ENCODE measurements at regions not wholly inside any gene's neighbourhood (a gene's known extent, or its start where the extent isn't known, plus 50 kb on each side); places are given as distances from the start of the nearest gene placed in this dataset.
A peak's percentile ranks its signal among the peaks of the same experiment; 100 is the strongest.

DNA sequence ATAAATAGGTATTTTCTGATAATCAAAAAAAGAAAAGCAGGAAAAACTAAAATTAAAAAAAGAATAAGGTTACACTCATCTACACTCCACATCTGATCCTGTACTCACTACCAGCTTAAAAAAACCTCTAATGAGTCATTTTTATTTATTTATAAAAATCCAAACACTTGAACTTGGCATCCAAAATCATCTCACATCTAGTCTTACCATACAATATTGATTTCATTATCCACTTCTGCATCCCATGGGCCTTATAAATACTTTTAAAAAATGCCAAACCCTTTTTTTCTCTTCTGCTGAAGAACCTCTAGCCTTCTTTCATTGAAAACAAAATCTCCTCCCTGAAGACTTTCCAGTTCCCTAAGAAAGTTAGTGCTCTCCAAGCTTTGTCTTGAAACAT lies 109.7 kb downstream of the TMTC3 start:
- DNase-seq: no peak

DNA sequence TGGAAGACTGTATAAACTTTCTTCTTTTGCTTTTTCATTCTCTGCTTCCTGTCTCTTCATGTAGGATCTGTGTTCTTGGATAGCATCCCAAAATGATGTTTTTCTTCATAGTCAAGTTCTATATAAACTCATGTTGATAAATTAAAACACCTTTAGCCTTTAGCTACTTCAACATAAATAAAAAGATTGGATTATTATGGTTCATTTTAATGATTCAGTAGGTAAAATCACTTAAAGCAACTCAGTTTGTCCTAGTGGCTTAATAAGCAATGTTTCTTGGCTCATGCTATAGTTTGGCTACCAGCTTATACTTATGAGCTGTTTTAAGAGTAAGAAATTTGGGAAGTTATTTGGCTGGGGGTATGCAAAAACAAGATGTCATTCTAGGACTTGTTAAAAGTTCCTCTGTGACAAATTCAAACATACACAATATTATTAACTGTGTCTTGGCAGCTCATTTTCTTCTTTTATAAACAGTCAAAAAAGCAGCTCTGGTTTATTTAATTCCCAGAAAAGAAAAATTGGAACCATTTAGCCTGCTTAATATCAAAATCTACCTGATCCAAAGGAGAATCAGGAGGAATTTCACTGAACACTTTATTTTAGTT lies 111.4 kb downstream of the TMTC3 start:
- no peak for DNase-seq

DNA sequence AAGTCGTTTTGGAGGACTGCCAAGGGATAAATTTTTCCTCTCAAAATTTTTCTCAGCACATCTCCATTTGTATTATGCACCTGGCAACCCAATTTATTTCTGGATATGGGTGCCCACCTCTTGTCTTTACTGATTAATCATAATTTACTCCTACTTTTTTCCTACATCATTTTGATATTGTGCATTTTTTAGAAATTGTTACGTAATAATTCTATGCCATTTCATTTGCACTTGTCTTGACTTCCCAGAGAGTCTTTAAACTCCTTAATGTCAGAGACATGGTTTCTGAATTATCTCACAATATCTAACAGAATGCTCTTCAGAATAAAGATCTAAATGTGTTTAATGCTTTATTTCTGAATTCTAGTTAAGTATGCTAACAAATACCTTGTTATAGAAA lies 113.1 kb downstream of the TMTC3 start:
- no peak for DNase-seq

DNA sequence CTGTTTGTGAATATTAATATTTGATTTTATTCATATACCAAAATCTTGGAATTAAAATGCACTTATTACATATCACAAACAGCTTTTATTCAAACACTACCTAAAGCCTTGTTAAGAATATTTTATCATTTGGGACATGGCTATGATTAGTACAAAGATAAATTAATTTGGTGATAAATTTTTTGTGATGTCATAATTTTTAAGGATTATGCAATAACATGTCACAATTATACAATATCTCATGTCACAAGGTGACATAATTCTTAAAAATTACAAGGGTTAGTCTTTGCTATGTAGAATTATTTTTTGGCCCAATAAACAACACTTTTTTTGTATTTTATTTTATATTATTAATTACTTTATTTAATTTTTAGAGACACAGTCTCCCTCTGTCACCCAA lies 113.7 kb downstream of the TMTC3 start:
- no peak for DNase-seq

DNA sequence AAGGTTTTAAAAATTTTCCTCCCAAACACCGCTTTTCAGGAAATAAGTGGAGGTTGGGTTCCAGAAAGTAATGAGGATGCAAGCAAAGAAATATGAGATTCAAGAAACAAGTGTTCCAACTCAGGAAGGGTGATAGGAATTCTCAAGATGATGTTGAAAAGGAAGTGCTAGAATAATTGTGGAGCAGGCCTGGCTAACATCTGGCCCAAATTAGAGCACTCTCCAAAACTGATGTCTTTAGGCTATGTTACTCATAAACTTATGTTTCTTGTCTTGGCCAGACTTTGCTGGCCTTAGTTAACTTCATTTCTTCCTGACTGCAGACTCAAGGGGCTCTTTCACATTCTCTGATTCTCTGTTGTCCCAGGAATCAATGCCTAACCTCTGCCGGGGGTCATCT lies 116.3 kb downstream of the TMTC3 start:
- no peak for DNase-seq

DNA sequence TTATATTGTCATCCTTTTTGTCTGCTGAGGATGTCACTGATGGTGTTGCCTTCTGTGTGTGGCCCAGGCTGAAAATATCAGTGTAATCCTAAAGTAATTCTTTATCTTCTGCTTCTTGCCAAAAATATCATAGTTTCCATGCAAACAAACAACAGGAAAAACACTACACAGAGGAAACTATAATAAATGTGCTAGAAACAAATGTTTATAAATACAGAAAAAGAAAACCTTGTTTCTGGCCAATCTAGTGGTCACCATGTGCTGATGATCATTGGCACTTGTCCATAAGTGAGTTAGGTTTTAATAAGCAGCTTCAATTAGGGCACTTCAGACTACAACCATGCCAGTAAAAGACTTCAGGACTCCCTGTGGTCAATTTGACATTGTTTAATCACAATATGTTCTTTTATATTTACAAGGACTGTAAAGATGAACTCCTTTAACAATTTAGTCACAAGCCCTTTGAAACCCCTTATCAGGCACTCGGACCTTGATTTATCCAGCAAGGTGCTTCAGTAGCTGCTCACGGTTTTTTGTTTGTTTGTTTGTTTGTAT lies 124.8 kb downstream of the TMTC3 start:
- no peak for DNase-seq

DNA sequence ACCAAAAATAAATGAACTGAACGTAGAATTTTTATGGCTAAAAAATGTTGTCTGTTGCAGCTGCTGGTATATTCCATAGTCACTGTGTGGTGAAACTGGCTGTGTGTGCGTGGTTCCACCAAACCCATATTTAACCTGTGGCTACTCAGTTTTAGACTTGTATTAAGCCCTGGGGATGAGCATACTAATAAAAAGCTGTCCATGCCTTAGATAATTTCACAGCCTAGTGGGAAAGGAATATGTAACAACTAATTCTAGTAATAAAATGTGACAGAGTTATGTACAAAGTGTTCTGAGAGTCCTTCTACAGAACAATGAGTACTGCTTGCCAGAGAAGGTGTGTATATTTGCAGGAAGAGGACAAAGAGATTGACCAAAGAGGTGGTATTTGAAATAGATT lies 125.5 kb downstream of the TMTC3 start:
- DNase-seq: no peak

DNA sequence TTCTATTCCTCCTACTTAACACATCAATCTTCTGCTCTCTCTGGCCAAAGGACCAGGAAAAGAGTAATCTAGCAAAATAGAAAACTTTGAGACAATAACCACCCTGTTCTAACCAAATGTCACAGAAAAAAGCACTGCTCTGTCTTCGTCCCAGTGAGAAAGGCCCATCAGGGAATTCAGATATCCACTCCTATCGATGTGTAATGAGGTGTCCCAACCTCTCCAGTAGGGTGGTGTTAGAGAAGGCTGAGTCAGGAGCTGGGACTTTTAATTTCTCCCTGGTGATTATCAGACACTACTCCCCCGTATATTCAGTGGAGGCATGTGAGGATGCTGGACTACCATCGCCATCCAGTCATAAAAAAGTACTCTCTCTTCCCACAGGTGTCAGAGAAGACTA lies 130.3 kb downstream of the TMTC3 start:
- no peak for DNase-seq

DNA sequence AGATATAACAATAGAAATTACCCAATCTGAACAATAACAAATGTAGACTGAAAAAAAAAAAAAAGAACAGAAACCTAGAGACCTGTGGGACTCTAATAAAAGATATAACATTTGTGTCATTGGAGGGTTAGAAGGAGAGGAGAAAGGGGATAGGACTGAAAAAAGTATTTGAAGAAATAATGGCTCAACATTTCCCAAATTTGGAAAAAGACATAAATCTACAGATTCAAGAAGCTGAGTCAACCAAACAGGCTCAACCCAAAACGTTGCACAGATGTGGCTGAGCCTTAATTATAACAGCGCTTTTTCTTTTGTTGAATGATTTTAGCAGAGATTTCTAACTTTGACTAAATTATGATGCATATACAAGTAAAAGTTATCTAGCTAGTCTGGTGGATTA lies 131.3 kb downstream of the TMTC3 start:
- no peak for DNase-seq

DNA sequence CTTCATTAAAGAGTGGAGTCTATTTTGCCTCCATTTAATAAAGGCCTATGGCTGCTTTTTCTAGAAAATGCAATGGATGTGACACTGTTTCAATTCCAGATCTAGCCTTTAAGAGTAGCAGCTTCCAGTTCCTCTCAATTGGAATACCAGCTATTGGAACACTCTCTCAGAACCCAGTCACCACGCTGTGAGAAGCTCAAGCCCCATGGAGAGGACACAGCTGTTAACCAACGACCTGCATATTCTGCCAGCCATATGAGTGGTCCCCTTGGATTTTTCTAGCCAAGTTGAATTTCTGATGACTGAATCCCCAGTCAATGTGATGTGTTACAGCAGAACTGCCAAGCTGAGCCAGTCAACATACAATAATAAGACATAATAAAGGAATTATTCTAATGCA lies 131.8 kb downstream of the TMTC3 start:
- no peak for DNase-seq

DNA sequence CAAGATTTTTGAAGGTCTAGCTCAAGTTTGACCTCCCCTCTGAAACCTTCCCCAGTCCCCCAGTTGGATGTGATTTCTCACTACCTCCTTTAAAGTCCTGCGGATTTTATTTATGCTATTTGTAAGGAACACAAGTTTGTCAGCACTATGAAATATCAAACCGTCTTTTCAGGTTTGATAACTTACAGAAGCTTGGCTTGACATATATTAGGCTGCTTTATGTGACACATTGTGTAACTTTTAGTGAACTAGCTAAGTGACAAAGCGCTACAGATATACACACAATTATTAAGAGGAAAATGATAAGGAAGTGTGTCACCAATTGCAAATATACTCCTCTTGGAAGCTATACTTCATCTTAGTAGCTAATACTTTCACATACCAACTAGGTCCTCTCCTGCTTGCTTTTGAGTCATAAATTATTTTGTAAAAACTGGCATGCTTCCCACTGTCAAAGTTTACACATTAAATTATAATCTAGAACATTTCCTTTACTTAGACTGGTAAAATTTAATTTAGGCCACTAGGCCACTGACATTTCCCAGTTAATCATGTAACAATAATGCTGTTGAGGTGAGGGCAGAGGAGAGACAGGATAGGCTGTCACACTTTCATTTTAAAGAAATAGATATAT lies 149.5 kb downstream of the TMTC3 start:
- no peak for DNase-seq

DNA sequence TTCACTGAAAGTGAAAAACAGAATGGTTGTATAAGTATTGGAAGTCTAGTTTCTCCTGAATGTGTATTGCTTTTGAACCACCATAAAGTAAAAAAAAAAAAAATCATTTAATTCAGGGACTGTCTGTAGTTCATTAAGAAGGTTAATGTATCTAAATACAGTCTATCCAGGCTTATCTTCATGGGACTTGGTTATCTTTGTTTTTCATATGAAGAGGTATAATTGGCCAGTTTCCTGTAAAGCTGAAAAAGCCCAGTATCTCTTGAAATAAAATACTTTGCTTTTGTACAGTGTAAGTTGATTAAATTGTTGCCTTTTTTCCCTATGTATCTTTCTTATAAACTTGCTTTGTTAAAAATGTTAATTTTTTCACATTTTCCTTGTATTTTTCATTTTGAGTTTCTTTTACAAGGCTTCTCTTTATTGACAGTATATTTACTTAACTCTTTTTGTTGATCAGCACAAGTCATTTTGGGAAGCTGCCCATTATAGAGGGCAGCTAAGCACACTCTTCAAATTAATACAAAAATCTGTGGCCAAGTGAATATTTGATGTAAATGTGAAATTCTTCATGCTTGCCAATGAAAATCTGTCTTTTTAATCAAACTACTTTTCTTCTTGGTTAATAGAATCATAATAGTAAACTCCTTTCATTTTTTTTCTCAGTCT lies 156.0 kb downstream of the TMTC3 start:
- no peak for DNase-seq

DNA sequence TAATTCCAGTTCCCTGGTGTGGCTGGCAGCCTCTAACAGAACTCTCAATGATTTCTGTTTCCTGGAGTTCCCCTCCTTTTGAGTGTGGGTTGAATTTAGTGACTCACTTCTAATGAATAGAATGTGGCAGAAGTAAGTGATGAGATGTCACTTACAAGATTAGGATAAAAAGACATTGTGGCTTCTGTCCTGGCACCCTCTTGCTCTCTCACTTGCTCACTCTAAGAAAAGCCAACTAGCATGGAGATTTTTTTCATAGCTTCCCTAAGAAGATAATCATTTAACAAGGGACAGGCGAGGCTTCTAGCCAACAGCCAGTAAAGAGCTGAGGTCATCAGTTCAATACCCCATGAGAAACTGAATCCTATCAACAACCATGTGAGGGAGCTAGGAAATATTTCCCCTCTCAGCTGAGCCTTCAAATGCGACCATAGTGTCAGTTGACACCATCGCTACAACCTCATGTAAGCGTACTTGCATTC lies 156.7 kb downstream of the TMTC3 start:
- DNase-seq: peak; percentile 80

DNA sequence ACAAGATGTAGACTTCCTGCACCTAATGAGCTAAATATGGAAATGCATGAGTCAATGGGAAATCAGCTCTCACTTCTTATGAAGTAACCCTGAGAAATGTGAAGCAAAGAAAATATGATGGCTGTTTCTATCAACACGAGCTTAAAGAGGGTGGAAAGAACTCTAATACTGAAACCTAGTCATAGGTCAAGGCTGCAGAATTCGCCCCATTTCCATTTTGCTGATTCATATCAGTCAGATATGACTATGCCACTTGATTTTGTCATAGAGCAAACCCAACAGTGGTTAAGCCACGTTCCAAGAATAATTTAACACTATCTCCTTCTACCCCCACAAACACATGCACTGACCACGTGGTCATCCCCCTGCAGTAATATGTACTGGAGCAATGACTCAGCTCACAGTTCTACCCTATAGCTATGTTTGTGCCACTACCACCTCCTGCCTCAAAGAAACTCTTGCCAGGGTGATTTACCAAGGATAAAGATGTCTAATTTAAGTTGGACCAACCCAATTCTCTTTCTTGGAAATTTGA lies 157.5 kb downstream of the TMTC3 start:
- peak; percentile 96 for DNase-seq

DNA sequence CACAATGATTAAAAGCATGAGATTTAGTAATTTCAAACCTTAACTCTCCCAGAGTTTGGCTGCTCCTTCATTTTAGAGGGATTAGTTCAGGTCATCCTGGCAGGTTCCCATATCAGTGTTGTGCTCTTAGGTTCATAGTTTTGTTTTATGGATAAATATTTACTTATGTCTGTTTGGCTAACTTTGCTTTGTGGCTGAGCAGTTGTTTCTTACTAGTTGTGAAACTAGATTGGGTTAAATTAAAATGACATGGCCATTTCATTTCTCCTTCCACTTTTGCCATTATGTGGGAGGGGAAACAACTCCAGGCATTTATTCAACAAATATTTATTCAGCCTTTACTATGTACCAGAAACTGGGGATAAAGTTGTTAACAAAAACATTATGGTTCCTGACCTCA lies 158.8 kb downstream of the TMTC3 start:
- DNase-seq: no peak

DNA sequence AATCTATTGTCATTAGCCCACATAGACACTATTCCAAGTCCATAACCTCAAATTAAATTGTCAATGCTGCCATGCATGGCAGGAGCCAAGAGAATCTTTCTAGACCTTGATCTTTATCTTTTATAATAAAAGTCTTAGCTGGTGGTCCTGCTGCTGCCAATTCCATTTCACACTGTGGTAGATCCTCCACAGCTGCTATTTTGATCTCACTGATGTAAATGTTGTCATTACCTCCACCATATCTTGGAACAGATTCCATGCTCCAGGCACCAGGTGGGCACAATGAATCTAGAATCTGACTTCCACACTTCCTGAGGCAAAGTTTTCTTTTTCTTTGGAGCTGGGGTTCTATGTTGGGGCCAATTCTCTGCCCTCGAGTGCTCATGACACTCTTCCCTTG lies 161.2 kb downstream of the TMTC3 start:
- DNase-seq: no peak

DNA sequence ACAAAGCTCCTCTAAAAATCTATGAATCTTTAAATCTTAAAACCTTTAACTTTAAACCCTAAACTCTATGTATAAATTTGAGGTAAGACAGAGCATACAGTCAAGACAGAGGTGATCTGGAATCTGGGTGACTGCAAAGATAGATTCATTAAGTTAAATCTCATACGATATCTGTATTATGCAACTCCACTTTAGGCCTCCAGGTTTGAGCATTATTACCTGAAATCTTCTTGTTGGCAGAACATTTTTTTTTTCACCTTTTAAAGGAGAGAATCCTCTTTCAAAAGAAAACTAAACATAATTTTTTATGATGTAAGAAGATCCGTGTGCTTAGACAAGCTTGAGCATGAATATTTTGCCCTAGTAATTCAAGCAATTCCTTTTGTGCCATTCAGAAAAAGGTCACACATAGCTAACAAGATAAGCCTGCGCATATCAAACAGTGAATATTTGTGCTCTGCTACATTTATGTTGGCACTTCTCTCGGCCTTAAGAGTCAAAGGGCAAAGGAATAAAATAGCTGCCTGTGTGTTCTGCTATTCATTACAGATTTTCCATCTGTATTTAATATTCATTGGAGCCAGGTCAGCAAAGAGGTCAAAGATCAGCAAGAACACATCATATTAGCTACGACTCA lies 163.3 kb downstream of the TMTC3 start:
- DNase-seq: no peak

DNA sequence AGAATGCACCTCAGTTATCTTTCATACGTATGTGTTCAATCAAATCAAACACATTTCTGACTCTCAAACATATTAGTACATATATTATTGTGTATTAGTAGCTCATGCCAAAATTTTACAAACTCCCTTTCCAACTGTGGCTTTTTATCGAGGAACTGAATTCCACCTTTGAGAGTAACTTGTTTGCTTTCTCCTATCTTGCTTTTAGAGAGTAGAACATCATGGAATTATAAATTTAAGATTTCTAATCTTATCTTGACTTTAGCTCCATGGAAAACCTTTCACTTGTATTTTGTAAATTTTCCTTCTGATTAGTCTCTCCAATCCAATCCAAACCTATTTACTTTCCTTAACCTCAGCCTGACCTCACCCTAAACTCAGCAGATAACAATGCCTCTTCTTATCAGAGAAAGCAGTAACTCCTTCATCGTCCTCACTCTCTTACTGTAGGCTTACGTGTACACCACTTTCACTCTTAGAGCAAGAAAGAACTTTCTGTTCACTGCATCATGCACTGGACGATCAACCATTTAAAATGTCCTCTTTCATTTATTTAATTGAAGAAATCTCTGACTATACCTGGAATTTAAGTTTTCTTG lies 164.5 kb downstream of the TMTC3 start:
- no peak for DNase-seq

DNA sequence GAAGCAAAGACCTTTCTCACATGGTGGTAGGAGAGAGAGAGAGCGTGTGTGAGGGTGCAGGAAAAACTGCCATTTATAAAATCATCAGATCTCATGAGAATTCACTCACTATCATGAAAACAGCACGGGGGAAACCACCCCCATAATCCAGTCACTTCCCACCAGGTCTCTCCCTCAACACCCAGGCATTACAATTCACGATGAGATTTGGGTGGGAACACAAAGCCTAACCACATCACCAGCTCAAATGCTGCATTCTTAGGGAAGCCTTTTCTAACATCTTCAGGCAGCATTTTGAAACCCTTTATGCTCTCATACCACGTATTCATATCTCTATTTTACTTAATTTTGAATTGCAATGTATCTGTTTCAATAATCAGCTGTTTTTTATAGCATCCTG lies 165.9 kb downstream of the TMTC3 start:
- no peak for DNase-seq

DNA sequence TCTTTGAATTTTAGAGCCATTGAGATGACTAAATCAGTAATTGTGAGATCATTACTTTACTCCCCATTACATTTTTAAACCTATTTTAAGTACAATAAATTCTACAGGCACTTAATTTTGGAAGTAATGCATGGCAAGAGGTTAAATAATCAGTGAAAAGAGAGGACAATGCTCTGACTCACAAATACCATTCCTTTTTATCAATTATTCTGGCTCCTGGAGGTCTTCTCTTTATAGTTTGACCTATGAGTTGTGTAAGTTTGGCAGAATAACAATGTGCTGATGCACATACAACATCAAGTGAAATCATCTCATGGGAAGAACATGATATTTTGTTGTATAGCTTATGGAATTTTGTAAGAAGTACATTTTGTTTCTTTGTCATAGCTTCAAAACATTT lies 166.7 kb downstream of the TMTC3 start:
- no peak for DNase-seq

DNA sequence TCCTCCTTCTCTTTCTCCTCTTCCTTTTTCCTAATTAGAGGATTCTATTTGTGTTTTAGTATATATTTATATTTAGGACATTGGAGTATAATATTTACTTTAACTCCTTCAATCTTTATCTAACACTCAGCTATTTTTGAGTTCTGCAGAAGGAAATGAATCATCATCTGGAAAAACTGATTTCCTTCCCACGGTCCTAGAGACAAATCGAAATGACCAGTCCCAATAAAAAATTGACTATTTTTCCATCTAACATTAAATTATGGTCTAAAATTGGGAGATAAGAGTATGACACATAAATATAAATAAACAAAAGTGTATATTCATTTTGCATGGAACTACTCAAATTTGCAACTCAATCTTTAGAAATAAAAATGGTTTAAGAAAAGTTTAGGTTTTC lies 167.4 kb downstream of the TMTC3 start:
- DNase-seq: no peak

DNA sequence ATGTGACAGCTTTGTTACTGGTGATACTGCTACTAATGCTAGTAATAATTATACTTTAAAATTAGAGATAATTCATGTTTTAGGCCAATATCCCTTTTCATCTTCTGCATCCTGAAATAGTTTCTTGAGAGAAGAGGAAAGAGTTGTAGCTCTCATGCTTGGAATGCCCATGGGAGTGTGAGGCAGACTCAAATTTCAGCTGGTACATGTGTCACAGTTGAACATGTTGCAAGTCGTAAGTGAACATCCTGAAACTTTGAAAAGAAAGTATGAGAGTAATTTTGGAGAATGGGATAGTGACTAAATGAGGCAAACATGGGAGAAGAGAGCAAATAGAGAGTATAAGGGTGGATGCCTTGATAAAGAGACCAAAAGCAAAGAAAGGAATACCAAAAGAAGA lies 168.0 kb downstream of the TMTC3 start:
- DNase-seq: no peak

DNA sequence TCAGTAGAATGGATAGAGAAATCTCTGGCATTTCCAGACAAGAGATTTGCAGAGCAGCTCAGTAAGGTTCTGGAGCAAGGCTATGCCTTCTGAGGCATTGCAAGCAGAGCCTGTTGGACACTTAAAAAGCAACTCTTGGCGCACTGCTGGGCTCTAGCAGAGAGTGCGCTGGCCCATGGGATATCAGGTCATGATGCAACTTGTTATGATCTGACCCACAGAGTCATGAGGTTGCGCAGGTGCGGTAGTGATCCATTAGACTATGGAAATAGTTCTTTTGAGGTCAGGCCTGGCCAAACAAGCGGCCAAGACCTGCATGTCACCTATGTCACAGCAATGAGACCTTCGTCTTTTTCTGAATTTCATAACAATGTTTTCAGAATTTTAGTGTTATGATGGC lies 168.6 kb downstream of the TMTC3 start:
- no peak for DNase-seq

Measured in activated CD4-positive, alpha-beta T cell treated with anti-CD3 and anti-CD28 coated beads, Interleukin-2, amount 50 U/mL, for 16 hours (primary cell).